Vagina (tissue), 2 donors: ENCODE measurements at regions not wholly inside any gene's neighbourhood (a gene's known extent, or its start where the extent isn't known, plus 50 kb on each side); places are given as distances from the start of the nearest gene placed in this dataset.

Source experiments
- CTCF ChIP-seq, 3 experiments: fragments of 450-650 bp in 2 of 3; fragments of 200-600 bp in 1 of 3; sonication (generic) in 1 of 3; IDR thresholded peaks; one replicate each; pipeline ENCODE4 v1.5.1; 2017 to 2019; ENCODE audit warnings: antibody characterized with exemption in 3 of 3, mild to moderate bottlenecking in 2 of 3, moderate library complexity in 2 of 3
- POLR2A ChIP-seq, 2 donors: fragments of 450-650 bp; IDR thresholded peaks; one replicate each; pipeline ENCODE4 v1.6.1; 2017; ENCODE audit warnings: antibody characterized with exemption in 2 of 2, mild to moderate bottlenecking in 2 of 2, moderate library complexity in 2 of 2
- POLR2AphosphoS5 ChIP-seq, 2 donors: sonication (generic); formaldehyde crosslinking; IDR thresholded peaks; one replicate each; pipeline ENCODE4 v1.9.0; 2017; ENCODE audit warnings: antibody characterized with exemption in 2 of 2, mild to moderate bottlenecking in 2 of 2, low read depth in 1 of 2; ENCODE audit not compliant: insufficient read depth in 1 of 2

DNA sequence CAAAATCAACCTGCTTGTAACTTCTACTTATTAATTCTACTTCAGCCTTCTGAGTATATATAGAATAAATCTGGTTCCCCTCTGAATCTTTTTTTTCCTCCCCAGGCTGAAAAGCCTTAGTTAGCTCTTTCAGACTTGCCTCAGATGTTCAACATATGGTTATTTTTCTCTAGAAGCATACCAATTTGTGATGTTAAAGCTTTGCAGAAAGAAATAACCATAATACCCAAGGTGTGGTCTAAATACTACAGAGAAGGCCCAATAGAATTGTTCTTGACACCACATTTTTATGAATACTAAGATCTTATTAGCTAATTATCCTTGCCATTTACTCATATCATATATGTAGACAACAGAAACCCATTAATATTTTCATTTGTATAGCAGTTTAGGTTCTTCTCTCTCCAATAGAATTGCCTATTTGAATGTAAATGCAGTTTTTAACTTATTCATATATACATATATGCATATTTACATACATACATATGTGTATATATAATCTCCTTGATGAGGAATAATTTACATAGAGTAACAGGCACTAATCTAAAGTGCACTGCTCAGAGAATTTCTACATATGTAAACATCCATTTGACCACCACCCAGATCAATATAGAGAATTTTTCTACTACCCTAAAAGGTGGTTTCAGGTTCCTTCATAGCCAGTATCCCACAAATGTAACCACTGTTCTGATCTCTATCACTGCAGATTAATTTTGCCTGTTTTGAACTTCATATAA, 175.2 kb upstream of the IVNS1ABP start:
- no peak for TF ChIP-seq CTCF (IDR thresholded peaks at IDR 0.05)
- no peak for TF ChIP-seq POLR2A (IDR thresholded peaks at IDR 0.05)
- no peak for TF ChIP-seq POLR2AphosphoS5 (IDR thresholded peaks at IDR 0.05; ENCODE audit: insufficient read depth in 1 of 2, low read depth in 1 of 2)
